ENCODE measurements at regions not wholly inside any gene's neighbourhood (a gene's known extent, or its start where the extent isn't known, plus 50 kb on each side); places are given as distances from the start of the nearest gene placed in this dataset.

- TF ChIP-seq SALL2 (CRISPR knock-in tag; IDR thresholded peaks at IDR 0.05) (no peak), EEA1 (CRISPR knock-in tag; IDR thresholded peaks at IDR 0.05; ENCODE audit: borderline replicate concordance) (no peak), ZFP91 (CRISPR knock-in tag; IDR thresholded peaks at IDR 0.05; ENCODE audit: borderline replicate concordance) (no peak), POLR2AphosphoS2 (IDR thresholded peaks at IDR 0.05; ENCODE audit: low read depth, low read length) (no peak), ZBTB37 (CRISPR knock-in tag; IDR thresholded peaks at IDR 0.05) (no peak), ZNF18 (CRISPR knock-in tag; IDR thresholded peaks at IDR 0.05; ENCODE audit: insufficient replicate concordance) (no peak), FOXP4 (CRISPR knock-in tag; IDR thresholded peaks at IDR 0.05) (no peak), ZNF7 (CRISPR knock-in tag; IDR thresholded peaks at IDR 0.05) (no peak), ATF3 (CRISPR knock-in tag; IDR thresholded peaks at IDR 0.05) (no peak), ZNF644 (CRISPR knock-in tag; IDR thresholded peaks at IDR 0.05; ENCODE audit: low read depth) (peak; percentile 53; the same call in 1 of the 2 replicates), KDM4B (CRISPR knock-in tag; IDR thresholded peaks at IDR 0.05) (no peak), ZIK1 (CRISPR knock-in tag; IDR thresholded peaks at IDR 0.05; ENCODE audit: borderline replicate concordance, low read depth) (no peak), ZNF274 (CRISPR knock-in tag; IDR thresholded peaks at IDR 0.05) (no peak), ZC3H13 (CRISPR knock-in tag; IDR thresholded peaks at IDR 0.05) (no peak), ZSCAN22 (CRISPR knock-in tag; IDR thresholded peaks at IDR 0.05) (no peak), FOXP1 (IDR thresholded peaks at IDR 0.05) (no peak), FOXP1 (CRISPR knock-in tag; IDR thresholded peaks at IDR 0.05) (peak; percentile 69), ZNF484 (CRISPR knock-in tag; IDR thresholded peaks at IDR 0.05; ENCODE audit: borderline replicate concordance, low read depth) (no peak), AHDC1 (CRISPR knock-in tag; IDR thresholded peaks at IDR 0.05; ENCODE audit: borderline replicate concordance) (peak; percentile 43; the same call in 1 of the 2 replicates)
Observed at GRCh38 chr5:143679777-143680176, 132.2 kb upstream of the HMHB1 start (continued).

Measured in HepG2 (cell line).